CD4-positive, alpha-beta T cell treated with Interleukin-4 for 4 hours (primary cell): ENCODE measurements at regions not wholly inside any gene's neighbourhood (a gene's known extent, or its start where the extent isn't known, plus 50 kb on each side); places are given as distances from the start of the nearest gene placed in this dataset.
"Not testable (repeated sequence)": the region's sequence is repeated elsewhere in the genome, so short reads cannot be mapped to it uniquely, and the experiment has no call there.

Source experiments
- DNase-seq: peaks from one replicate; pipeline ENCODE4 v3.0.0-alpha.2; 2020

DNA sequence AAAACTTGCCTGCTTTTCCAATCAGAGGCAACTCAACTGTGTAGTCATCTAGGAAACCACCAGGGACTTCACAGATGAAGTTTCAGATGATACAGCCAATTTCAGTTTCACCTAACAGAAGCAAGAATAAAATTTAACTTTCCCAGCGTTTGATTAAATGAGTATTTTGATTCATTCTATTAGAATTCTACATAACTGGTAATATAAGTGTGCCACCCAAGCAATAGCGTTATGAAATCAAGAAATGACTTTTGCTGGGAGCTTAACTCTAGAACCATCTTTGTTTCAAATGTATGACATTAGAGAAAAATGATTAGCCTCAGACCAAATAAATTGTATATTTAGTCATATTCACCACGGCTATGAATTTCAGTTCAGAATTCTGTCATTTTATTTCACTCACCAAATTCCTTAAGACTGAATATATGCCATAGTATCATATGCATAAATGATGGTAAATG is 239.3 kb downstream of the NRIP1 start:
- no peak for DNase-seq

DNA sequence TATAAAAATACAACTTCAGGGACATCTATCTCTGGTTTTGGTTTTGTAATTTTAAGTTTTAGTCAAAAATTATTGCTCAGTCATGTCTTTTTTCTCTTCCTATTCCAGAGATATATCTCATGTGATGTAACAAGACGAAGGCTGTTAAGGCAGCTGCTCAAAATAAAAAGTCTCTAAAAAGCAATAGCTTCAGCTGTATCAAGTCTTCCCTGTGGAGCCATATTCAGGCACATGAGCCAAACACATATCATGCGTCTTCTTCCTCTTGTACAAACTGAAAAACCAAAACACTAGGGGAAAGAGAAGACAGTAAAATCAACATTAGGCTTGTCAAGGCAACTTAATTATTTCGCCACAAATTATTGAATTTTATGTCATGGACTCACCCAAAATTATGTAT is 240.7 kb downstream of the NRIP1 start:
- no peak for DNase-seq

DNA sequence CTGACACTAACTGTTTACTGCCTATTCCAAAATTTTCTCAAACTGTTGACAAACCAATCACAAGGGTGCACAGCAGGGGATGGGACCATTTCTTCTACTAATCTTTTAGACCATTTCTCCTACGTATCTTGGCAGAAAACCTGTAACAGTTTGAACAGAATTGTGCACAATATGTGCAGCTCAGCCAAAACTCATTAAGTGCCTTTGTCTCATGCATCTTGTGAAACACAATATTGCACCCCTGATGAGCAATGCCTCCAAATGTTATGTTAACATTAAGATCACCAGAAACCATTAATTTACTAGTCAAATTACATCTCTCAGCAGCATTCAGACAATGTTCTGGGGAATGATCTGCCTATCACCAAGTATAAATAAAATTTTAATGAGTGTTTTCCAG is 247.5 kb downstream of the NRIP1 start:
- no peak for DNase-seq

DNA sequence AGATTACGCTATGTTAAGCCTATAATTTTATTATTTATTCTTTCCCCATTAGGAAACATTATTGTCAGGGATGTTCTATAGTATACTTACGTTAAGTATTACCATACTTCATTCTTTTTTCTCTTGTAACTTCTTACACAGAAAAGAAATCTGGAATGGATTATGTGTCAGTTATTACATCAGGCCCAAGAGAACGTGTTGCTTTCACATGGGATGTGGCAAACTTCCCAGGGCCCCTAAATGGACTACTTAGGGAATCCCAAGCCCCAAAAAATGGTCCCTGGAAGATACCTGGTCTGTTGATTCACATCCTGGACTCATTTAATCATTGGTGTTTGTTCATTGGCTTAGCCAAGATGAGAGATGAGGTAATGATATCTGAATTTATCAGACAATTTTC is 249.8 kb downstream of the NRIP1 start:
- no peak for DNase-seq

DNA sequence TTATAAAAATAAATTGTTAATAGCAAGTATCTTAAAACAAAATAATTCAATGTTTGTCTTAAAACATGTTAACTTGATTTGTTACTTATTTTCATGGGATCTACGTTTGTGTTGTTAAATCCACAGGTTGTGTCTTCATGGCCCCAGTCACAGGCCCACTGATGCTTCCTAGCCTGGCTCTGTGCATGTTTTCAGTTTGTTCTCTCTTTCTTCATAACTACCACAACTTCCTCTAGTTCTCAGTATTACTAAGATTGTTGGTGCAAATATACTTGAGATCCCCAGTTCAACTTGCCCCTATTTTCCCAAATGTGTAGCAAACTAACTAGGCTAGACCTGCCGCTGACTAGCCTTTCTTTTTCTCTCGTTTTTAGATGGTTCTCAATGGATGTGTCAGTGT is 250.5 kb downstream of the NRIP1 start:
- DNase-seq: no peak

DNA sequence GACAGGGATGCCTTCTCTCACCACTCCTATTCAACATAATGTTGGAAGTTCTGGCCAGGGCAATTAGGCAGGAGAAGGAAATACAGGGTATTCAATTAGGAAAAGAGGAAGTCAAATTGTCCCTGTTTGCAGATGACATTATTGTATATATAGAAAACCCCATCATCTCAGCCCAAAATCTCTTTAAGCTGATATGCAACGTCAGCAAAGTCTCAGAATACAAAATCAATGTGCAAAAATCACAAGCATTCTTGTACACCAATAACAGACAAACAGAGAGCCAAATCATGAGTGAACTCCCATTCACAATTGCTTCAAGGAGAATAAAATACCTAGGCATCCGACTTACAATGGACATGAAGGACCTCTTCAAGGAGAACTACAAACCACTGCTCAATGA is 258.1 kb upstream of the SAMSN1 start:
- DNase-seq: not testable (repeated sequence)

DNA sequence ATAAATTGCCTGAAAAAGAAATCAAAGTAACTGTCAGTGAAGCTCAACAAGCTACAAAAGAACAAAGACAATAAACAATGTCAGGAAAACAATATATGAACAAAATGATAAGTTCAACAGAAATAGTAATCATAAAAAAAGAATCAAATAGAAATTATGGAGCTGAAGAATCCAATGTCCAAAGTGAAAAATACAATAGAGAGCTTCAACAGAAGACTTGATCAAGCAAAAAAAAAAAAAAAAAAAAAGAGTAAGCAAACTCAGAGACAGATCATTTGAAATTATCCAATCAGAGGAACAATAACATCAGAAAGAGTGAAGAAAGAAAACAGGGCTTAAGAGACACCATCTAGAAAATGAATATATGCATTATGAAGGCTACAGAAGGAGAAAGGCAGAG is 251.4 kb upstream of the SAMSN1 start:
- no peak for DNase-seq

DNA sequence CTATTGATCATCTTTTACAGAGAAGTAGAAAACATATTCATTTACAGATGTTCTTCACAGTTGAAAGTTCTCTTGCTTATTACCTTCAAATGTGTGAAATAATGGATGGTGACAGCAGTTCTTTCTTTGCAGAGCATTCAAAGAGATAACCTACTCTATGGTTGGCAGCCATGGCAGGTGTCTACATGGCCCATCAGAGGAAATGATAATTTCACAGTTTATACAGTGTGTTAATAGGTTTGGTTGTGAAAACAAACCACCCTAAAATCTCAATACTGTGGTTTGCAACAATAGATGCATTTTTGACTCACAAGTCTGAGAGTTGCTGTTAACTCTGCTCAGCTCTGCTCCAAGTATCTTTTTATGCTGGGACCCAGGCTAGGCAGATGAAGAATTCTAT is 241.2 kb upstream of the SAMSN1 start:
- no peak for DNase-seq

DNA sequence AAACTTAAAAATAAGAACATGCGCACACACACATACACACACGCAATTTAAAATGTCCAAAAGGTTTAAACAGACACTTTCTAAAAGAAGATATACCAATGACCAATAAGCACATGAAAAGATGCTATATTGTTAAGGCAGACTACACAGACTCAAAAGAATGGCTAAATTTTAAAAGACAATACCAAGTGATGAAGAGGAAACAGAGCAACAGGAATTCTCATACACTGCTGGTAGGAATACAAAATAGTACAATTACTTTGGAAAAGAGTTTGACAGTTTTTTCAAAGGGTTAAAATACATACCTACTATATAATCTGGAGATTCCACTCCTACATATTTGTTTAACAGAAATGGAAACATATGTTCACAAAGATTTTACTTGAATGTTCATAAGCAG is 239.6 kb upstream of the SAMSN1 start:
- no peak for DNase-seq

DNA sequence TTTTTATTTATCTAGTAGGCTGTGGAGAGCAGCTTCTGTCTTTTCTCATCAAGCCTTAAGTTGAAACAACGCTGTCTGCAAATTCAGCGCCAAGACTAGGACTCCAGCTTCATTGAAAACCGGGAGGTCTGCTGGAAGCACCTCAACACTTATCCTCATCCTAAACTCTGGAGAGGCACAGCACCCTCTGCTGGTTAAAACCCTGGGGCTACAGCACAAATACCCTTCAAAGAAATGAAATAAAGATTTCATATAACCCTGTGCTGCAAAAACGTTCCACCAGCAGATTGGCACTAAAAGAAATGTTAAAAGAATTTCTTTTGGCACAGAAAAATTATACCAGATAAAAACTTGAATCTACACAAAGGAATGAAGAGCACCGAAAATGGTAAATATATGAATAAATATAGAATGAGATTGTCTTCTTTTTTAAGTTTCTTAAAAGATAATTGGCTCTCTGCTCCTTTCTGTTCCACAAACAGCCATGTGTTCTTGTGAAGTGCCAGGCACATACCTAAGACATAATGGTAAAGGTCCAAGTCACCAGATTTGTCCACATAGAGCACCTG is 227.7 kb upstream of the SAMSN1 start:
- DNase-seq: peak; percentile 60

DNA sequence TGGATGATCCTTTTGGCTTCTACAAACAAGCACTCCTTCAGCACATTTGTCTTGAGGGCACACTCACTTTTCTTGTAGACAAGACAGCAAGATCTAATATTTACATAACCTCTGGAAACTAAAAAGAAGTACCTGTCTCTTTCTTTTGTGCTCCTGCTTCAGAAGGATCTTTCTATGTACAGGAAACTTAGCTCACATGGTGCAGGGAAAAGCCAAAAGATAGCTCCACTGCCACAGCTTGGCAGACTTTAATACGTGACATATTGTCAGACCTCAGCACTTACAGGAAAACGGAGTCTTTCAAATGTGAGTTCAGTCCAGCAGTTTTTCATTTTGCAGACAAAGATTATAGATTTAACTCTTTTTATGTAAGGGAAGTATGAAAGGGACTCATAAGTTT is 225.5 kb upstream of the SAMSN1 start:
- DNase-seq: no peak

DNA sequence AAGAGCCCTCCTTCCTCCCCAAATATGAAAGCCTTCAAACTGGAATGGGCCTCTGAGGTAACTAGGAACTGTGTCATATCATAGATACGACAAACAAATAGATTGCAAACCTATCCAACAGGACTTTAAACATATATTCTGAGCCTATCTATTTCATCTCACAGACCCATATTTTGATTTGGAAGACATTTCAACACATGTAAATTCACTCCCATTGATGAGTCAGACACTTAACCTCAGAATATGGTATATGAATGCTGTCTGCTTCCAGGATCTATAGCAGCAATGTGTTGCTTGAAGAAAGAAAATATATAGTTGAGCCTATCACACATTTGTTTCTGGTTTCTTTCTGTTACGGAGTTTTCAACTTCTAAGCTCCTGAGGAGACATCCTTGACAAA is 221.9 kb upstream of the SAMSN1 start:
- DNase-seq: no peak

DNA sequence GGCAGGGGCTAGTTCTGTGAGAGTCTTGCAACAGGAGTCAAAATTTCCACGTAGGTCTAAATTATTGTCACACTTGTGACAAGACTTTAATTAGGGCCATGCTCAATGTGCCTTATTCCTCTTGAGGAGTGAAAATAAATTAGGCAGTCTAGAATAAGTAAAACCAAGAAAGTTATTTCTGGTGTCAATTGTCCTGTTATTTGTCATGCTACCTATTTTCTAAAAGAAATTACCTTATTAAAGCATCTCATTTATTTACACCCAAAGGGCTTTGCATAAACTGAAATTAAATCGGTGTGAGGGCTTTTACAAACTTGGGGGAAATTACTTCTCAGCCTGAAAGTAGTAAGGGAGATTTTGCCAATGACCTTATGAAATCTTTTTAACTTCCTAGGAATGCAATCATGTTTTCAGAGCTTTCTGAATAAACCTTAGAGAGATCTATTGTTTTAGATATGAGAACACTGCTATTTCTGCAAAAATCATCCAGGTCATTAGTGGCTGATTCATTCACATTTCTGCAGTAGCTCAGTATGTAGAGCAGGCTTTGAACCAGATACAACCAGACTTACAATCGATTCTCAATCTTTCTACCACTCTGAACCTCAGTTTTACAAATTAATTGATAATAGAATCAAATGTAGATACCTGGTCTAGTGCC is 221.2 kb upstream of the SAMSN1 start:
- no peak for DNase-seq

DNA sequence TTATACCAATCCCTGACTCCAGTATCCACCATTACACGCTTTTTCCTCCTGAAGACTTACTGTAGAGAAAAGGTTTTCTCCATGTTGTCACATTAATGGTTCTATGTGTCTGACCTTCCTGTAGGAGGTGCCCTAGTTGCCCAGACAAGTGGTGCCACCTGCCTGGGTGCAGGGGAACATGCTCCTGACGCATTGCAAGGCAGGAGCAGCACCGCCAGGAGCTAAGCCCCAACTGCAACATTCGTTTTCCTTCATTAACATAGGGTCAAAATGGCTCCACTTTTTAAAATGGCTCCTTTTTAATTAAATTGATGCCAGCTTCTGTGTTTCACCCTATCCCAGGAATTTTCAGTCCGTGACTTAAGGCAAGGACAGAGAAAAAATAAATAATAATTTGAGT is 220.1 kb upstream of the SAMSN1 start:
- DNase-seq: no peak

DNA sequence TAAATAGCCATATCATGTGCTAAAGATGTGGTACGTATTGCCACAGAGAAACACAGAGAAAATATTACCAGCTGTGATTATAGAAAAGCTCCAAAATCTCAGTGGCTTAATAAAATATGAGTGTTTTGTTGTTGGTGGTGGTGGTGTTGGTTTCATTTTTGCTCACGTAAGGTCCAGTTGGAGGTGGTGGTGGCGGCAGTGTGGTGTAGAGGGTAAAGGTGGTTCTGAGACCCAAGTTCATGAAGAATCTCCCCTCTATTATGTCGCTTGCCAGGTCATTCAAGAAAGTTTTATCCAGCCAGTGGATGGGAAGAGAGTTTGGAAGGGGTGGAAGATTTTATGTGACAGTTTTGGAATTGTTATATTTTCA is 217.6 kb upstream of the SAMSN1 start:
- no peak for DNase-seq

DNA sequence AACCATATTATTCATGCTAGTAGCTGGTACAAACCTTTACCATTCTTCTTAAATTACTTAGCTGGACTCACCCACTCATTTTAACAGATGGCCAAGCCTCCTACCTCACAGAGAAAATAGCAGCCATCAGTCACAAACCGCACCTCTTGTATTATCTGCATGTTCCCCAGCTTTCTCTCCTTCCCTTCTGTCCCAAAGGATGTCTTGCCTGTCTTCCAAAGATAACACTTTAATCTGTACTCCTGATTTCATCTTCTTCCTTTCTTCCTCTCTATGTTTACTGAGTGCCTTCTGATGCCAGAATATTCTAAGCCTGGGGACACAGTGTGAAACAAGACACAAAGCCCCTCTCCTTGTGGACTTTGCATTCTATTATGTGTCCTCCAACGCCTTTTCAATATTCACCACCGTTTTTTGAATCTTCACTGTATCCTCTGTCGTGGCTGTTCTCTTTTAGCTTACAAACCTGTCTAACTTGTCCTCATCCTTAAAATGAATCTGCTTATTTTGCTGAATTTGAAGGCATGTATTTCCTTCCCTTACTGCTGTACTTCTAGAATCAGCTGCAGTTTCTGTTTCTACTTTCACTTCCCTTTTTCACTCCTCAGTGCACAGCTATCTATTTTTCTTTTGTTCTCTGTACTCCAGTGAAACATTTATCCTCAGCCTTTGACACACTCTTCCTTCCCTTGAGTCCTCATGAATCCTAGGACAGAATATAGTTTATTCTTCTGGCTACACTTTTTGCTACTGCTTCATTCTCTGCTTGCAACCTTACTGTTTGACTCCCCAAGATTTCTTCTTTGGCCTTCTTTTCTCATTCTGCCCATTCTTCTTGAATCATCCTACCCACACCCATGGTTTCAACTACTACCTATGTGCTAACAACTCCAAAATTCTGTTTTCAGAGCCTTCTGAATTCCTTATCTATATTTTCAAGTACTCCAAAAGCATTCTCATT is 216.9 kb upstream of the SAMSN1 start:
- peak; percentile 17 for DNase-seq

DNA sequence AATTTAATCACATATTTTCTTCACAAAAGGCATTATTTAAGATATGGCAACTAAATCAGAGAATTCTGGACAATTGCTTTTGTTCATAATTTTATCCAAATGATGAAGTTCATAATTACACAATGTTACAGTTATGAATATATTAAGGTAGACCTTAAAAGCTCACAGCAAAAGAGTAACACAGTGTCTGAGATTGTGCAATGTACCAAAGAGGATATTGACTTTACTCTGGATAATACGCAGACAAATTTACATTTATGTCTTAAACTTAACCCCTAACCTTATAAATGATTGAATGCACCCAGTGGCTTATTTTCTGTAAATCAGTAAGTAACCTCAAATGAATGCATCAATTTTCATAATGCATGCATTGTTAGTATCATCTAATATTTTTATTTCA is 216.2 kb upstream of the SAMSN1 start:
- DNase-seq: no peak

DNA sequence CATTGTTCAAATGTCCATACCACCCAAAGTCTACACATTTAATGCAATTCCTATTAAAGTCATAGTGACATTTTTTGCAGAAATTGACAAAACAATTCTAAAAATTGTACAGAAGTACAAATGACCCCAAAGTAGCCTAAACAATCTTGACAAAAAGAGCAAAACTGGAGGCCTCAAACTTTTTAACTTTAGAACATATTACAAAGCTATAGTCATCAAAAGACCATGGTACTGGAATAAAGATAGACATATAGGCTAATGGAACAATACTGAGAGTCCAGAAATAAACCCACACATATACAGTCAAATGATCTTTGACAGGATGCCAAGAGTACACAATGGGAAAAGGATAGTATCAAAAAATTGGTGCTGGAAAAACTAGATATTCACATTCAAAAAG is 213.2 kb upstream of the SAMSN1 start:
- no peak for DNase-seq

DNA sequence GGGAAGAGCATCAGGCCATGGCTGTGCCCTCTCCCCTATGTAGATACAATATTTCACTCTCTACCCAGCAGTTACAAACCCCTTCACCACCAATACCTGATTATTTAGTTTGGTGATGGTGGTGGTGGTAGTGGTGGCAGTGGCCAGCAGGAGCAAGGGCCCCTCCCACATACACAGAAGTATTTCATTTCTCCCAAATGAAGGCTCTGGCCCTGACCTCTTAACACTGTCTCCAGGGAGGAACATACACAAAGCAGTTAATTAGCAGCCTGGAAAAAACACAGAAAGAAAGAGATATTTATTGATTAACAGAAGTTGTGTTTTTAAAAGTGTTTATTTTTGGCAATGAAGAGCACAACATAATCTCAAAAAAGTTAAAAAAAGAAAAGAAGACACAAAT is 212.7 kb upstream of the SAMSN1 start:
- DNase-seq: no peak

DNA sequence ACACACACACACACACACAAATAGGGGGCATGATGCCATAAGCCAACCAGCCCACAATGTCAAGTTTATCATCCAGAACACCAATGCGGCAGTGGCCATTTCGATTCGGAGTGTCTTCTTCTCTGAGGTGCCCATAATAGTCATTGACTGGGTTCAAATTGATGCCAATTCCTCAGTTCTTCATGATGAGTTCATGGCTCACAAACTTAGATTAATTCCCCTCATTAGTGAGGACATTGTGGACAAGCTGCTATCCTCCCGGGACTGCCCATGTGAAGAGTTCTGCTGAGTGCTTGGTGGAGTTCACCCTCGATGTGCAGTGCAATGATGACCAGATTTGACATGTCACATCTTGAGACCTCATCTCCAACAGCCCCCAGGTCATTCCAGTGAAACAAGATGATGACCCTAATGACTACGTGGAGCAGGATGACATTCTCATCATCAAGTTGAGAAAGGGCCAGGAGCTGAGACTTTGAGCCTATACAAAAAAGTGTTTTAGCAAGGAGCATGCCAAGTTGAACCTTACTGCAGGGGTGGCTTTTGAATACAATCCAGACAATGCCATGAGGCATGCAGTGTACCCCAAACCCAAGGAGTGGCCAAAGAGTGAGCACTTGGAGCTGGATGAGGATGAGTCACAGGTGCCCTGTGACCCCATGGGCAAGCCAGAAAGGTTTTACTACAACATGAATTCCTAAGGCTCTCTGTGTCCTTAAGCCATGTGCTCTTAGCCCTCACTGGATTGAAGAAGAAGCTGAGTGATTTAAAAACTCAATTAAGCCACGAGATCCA is 211.6 kb upstream of the SAMSN1 start:
- DNase-seq: no peak

DNA sequence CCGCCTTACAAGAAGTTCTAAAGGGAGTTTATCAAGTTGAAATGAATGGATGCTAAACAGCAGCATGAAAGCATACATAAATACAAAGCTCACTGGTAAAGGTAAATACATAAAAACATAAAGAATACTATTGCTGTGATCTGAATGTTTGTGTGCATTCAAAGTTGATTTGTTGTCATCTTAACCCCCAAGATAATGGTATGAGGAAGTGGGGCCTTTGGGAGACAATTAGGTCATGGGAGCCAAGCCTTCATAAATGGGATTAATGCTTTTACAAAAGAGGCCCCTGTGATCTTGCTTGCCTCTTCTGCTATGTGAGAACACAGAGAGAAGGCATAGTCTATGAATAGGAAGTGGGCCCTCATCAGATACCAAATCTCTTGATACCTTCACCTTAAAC is 209.0 kb upstream of the SAMSN1 start:
- no peak for DNase-seq

DNA sequence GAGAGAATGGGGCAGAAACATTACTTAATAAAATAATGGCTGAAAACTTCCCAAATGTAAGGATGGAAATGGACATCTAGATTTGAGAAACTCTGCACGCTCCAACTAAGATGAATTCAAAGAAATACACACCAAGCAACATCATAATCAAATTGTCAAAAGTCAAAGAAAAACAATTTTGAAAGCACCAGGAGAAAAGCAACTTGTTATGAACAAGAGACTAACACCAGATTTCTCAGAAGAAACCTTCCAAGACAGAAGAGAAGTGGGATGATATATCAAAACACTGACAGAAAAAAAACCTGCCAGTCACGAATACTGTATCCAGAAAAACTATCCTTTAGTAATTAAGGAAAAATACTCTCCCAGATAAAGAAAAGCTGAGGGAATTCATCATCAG is 208.6 kb upstream of the SAMSN1 start:
- no peak for DNase-seq

DNA sequence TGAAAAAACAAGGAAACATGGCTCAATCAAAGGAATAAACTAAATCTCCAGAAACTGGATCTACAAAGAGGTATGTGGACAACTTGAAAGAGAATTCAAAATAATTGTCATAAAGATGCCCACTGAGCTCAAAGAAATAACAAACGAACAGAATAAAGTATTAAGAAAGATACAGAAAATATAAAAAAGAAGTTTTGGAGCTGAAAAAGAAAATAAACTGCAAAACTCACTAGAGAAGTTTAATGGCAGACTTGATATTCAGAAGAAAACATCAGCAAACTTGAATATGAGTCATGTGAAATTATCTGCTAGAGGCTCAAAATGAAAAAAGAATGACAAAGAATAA is 208.1 kb upstream of the SAMSN1 start:
- DNase-seq: no peak
